Activated T-helper 1 cell treated with anti-CD3 and anti-CD28 coated beads, Interleukin-12 subunit alpha, Interleukin-12 subunit beta, Interleukin-2, Interleukin-4 antibody, amounts not matched to agents 30 ng/mL and 10 ng/mL and 1 ng/mL, durations not matched to agents 14 hours and 24 hours and 36 hours (primary cell): ENCODE measurements at regions not wholly inside any gene's neighbourhood (a gene's known extent, or its start where the extent isn't known, plus 50 kb on each side); places are given as distances from the start of the nearest gene placed in this dataset.
"Not testable (repeated sequence)": the region's sequence is repeated elsewhere in the genome, so short reads cannot be mapped to it uniquely, and the experiment has no call there.

ENCODE experiments used
- DNase-seq: peaks from one replicate; pipeline ENCODE4 v3.0.0; 2021; ENCODE audit warnings: low spot score
- H3K27ac Mint-ChIP-seq: one replicate; pipeline ENCODE4 v1.8.0; 2021; ENCODE audit warnings: mild to moderate bottlenecking, mixed read lengths
- H3K27me3 Mint-ChIP-seq: one replicate; pipeline ENCODE4 v1.8.0; 2022; ENCODE audit warnings: mild to moderate bottlenecking, moderate library complexity, mixed read lengths; ENCODE audit not compliant: insufficient read depth
- H3K36me3 Mint-ChIP-seq: one replicate; pipeline ENCODE4 v1.8.0; 2021; ENCODE audit warnings: low read depth, mixed read lengths
- H3K4me1 Mint-ChIP-seq: one replicate; pipeline ENCODE4 v1.8.0; 2021; ENCODE audit warnings: low read depth, mixed read lengths
- H3K4me3 Mint-ChIP-seq: one replicate; pipeline ENCODE4 v1.8.0; 2021; ENCODE audit warnings: mild to moderate bottlenecking, moderate library complexity, mixed read lengths
- H3K9me3 Mint-ChIP-seq: one replicate; pipeline ENCODE4 v1.8.0; 2021; ENCODE audit warnings: mixed read lengths
- intact Hi-C: fragments of 100-400 bp; cut with micrococcal nuclease; formaldehyde crosslinking; loops from one replicate; pipeline ENCODE4 v1.15.1; 2024

GRCh38 chr17:77049440-77049839 lies 91.3 kb upstream of the SEC14L1 start:
- Mint-ChIP-seq H3K9me3 (no peaks in the 10 kb centered on the region), H3K27ac (no peak overlapping the region), H3K4me3 (no peak overlapping the region), H3K27me3 (no peaks in the 10 kb centered on the region), H3K36me3 (no peaks in the 10 kb centered on the region), H3K4me1 (no peaks in the 10 kb centered on the region)
- intact Hi-C loops = no loop called here
- DNase-seq = no peak

- H3K4me3 Mint-ChIP-seq, H3K27ac Mint-ChIP-seq, H3K27me3 Mint-ChIP-seq, H3K36me3 Mint-ChIP-seq, H3K4me1 Mint-ChIP-seq, H3K9me3 Mint-ChIP-seq, intact Hi-C loops, DNase-seq: not testable (repeated sequence)
These were observed 89.9 kb upstream of the SEC14L1 start for GRCh38 chr17:77050901-77051300.

- no peak for DNase-seq
- Mint-ChIP-seq H3K9me3 (no peaks in the 10 kb centered on the region), H3K4me1 (peaks cover 5% of the 10 kb centered on the region), H3K36me3 (no peaks in the 10 kb centered on the region), H3K4me3 (no peak overlapping the region), H3K27me3 (peaks cover 6% of the 10 kb centered on the region), H3K27ac (no peak overlapping the region)
- intact Hi-C loops = no loop called here
These were observed 85.8 kb upstream of the SEC14L1 start for GRCh38 chr17:77054936-77055335.

DNA sequence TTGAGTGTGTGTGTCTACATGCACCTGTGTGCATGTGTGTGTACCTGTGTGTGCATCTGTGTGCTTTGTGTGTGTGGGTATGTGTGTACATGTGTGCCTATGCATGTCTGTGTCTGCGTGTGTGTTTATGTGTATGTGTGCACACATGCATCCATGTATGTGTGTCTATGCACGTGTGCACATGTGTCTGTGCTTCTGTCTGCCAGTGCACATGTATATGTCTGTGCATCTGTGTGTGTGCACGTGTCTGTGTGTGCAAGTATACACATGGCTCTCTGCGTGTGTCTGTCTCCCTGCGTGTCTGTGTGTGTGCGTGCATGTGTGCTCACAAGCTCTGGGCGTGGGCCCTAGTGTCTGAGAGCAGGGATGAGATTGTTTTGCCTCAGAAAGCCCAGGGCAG lies 85.3 kb upstream of the SEC14L1 start:
- Mint-ChIP-seq H3K4me1 (peaks cover 5% of the 10 kb centered on the region), H3K36me3 (no peaks in the 10 kb centered on the region), H3K4me3 (no peak overlapping the region), H3K27ac (no peak overlapping the region), H3K9me3 (no peaks in the 10 kb centered on the region), H3K27me3 (peaks cover 6% of the 10 kb centered on the region)
- intact Hi-C loops = no loop called here
- no peak for DNase-seq

DNA sequence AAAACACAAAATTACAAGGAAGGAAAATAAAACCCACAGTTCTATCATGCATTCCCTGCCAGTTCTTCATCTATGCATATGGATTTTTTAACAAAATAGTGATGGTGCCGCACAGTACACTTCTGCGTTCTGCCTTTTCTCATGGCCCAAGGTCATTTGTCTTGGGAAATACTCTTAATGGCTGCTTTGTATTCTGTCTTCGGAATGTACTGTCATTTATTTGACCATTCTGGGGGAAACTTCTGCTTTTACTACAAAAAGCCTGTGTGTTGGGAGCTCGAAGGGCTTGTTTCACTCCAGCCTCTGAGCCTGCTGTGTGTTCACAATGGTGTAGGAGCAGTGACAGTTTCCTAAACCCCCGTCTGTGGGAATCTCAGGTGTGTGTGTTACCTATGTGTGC lies 82.8 kb upstream of the SEC14L1 start:
- Mint-ChIP-seq H3K4me1 (peaks cover 5% of the 10 kb centered on the region), H3K36me3 (no peaks in the 10 kb centered on the region), H3K9me3 (no peaks in the 10 kb centered on the region), H3K27ac (no peak overlapping the region), H3K27me3 (peaks cover 6% of the 10 kb centered on the region), H3K4me3 (no peak overlapping the region)
- no peak for DNase-seq
- intact Hi-C loops = no loop called here

DNA sequence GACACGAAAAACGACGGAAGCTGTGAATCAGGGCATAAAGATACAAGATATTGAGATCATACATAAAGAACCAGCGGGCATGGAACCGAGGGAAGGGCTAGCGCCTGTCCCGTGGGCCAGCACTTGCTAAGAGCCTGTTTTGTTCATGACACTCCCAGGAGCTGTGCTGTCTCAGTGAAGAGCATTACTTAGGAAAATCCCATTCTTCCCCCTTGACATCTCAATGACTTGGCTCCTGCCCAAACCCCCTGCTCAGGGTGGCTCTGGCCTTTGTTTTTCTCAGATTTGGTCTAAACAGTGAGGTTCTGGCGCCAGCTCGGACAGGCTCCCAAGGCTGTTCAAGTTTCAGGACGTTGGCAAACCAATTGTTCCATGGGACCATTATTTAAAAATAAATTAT lies 79.1 kb upstream of the SEC14L1 start:
- Mint-ChIP-seq H3K27ac (no peak overlapping the region), H3K4me3 (no peak overlapping the region), H3K4me1 (no peaks in the 10 kb centered on the region), H3K36me3 (no peaks in the 10 kb centered on the region), H3K27me3 (peaks cover 12% of the 10 kb centered on the region), H3K9me3 (no peaks in the 10 kb centered on the region)
- intact Hi-C loops = no loop called here
- no peak for DNase-seq

- Mint-ChIP-seq H3K36me3 (no peaks in the 10 kb centered on the region), H3K9me3 (no peaks in the 10 kb centered on the region), H3K4me3 (no peak overlapping the region), H3K27ac (no peak overlapping the region), H3K4me1 (no peaks in the 10 kb centered on the region), H3K27me3 (peaks cover 16% of the 10 kb centered on the region)
- intact Hi-C loops = no loop called here
- no peak for DNase-seq
These were observed 76.2 kb upstream of the SEC14L1 start for GRCh38 chr17:77064598-77064997.

DNA sequence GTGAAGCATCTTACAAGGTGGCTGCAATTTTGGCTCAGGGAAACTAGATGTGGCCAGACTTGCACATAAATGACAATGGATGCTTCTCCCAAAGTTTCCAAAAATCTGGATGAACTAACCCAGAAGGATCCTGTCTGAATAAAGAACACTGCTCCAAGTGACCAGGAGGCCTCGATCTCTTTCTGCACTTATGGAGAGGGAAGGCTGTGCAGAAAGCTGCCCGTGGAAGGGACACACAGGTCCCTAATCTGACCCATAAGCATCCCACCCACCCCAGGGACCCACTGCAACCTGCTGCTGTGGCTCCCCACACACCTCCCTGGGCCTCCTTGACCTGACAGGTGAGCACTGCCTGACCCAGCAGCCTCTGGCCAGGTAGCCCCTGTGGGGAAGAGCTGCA lies 74.6 kb upstream of the SEC14L1 start:
- intact Hi-C loops = loop anchor here (1.0 kb wide), 1 partner anchor 198 kb away; the partner anchor contains the start of gene MGAT5B
- Mint-ChIP-seq H3K9me3 (no peaks in the 10 kb centered on the region), H3K4me1 (no peaks in the 10 kb centered on the region), H3K27ac (no peak overlapping the region), H3K4me3 (no peak overlapping the region), H3K36me3 (no peaks in the 10 kb centered on the region), H3K27me3 (peaks cover 16% of the 10 kb centered on the region)
- DNase-seq = no peak

DNA sequence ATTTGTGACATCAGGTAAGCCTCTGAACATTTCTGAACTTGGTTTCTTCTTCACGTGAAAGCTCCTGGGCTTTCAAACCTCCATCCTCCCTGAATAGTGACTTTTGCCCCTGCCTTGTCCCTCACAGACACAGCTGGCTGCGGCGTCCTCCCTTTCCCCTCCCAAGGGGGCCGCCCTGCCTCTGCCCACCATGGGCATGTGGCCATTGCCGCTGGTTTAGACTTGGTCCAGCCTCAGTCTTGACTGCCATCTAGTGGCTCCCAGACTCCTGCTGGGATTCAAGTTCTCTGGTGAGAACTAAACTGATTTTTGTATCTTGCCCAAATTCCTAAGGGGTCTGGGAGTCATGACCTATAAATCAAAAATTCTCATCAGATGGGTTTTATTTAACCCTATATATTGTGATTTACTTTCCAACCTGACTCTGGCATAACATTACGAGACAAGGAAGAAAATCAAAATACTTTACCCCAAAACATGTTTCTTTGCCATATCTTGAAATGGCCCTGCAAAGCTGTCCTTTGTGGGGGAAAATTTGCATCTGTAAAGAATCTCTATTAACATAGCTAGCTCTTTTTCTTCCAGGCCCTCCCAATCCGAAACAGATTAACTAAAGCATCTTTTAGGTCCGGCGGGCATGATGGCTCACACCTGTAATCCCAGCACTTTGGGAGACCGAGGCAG lies 73.9 kb upstream of the SEC14L1 start:
- H3K36me3 Mint-ChIP-seq, H3K4me3 Mint-ChIP-seq, H3K27ac Mint-ChIP-seq, H3K4me1 Mint-ChIP-seq, H3K9me3 Mint-ChIP-seq: not testable (repeated sequence)
- DNase-seq = peak; percentile 32
- peaks cover 20% of the 10 kb centered on the region for H3K27me3 Mint-ChIP-seq
- intact Hi-C loops = loop anchor here (1.0 kb wide), 3 partner anchors 56 to 251 kb away; partner anchors contain the start of gene MGAT5B

GRCh38 chr17:77068915-77069314 lies 71.9 kb upstream of the SEC14L1 start:
- no peaks in the 10 kb centered on the region for H3K9me3 Mint-ChIP-seq
- intact Hi-C loops = no loop called here
- no peak overlapping the region for H3K4me3 Mint-ChIP-seq
- no peak for DNase-seq
- peaks cover 35% of the 10 kb centered on the region for H3K27me3 Mint-ChIP-seq
- no peak overlapping the region for H3K27ac Mint-ChIP-seq
- H3K36me3 Mint-ChIP-seq = no peaks in the 10 kb centered on the region
- no peaks in the 10 kb centered on the region for H3K4me1 Mint-ChIP-seq

GRCh38 chr17:77070888-77071279 lies 69.9 kb upstream of the SEC14L1 start:
- H3K4me3 Mint-ChIP-seq = no peak overlapping the region
- H3K9me3 Mint-ChIP-seq = no peaks in the 10 kb centered on the region
- peaks cover 30% of the 10 kb centered on the region for H3K27me3 Mint-ChIP-seq
- H3K27ac Mint-ChIP-seq = no peak overlapping the region
- intact Hi-C loops = no loop called here
- DNase-seq = no peak
- H3K4me1 Mint-ChIP-seq = no peaks in the 10 kb centered on the region
- no peaks in the 10 kb centered on the region for H3K36me3 Mint-ChIP-seq

DNA sequence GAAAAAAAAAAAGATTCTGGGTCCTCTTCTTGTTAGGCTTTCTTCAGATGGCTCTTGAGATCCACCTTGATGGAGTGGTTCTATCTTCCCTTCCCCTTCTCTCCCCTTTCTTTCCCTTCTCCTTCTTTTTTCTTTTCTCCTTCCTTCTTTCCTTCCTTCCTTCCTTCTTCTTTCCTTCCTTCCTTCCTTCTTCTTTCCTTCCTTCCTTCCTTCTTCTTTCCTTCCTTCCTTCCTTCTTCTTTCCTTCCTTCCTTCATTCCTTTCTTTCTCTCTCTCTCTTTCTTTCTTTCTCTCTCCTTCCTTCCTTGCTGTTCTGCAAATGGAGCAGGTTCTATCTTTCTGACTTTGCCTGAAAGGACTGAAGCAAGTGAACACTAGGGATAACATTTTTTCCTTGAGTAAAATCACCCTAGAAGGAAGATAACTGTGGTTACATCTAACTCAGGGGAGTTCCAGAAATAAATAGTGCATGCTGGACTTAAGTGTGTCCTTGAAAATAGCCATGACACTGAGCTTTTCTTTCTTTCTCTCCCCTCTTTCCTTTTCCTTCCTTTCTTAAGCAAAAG lies 68.8 kb upstream of the SEC14L1 start:
- peaks cover 26% of the 10 kb centered on the region for H3K27me3 Mint-ChIP-seq
- H3K36me3 Mint-ChIP-seq = no peaks in the 10 kb centered on the region
- DNase-seq = no peak
- H3K4me1 Mint-ChIP-seq = no peaks in the 10 kb centered on the region
- H3K27ac Mint-ChIP-seq = no peak overlapping the region
- H3K9me3 Mint-ChIP-seq = no peaks in the 10 kb centered on the region
- H3K4me3 Mint-ChIP-seq = no peak overlapping the region
- intact Hi-C loops = no loop called here

- no peak for DNase-seq
- no peaks in the 10 kb centered on the region for H3K36me3 Mint-ChIP-seq
- H3K4me3 Mint-ChIP-seq = no peak overlapping the region
- intact Hi-C loops = no loop called here
- H3K4me1 Mint-ChIP-seq = no peaks in the 10 kb centered on the region
- H3K9me3 Mint-ChIP-seq = no peaks in the 10 kb centered on the region
- H3K27ac Mint-ChIP-seq = no peak overlapping the region
- H3K27me3 Mint-ChIP-seq = peaks cover 25% of the 10 kb centered on the region
These were observed 68.1 kb upstream of the SEC14L1 start for GRCh38 chr17:77072670-77073069.

DNA sequence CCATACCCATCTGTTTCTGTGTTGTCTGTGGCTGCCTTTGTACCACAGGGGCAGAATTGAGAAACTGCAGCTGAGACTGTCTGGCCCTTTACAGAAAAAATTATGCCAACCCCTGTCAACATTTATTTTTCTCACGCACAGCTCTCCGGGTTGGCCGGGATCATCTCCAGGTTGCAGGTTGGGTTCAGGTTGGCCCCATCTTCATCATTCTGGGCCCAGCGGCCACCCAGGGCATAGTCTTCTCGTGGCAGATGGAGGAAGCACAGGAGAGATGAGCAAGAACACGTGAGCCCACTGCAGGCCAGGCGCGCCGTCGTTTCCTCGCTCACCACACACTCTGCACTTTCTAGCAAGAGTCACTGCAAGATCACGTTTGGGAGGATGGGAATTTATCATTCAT lies 66.1 kb upstream of the SEC14L1 start:
- H3K9me3 Mint-ChIP-seq = no peaks in the 10 kb centered on the region
- peaks cover 22% of the 10 kb centered on the region for H3K27me3 Mint-ChIP-seq
- no peak overlapping the region for H3K4me3 Mint-ChIP-seq
- DNase-seq = no peak
- H3K4me1 Mint-ChIP-seq = no peaks in the 10 kb centered on the region
- no peaks in the 10 kb centered on the region for H3K36me3 Mint-ChIP-seq
- no peak overlapping the region for H3K27ac Mint-ChIP-seq
- intact Hi-C loops = no loop called here
